Loucy (cell line): ENCODE measurements at regions not wholly inside any gene's neighbourhood (a gene's known extent, or its start where the extent isn't known, plus 50 kb on each side); places are given as distances from the start of the nearest gene placed in this dataset.
A peak's percentile ranks its signal among the peaks of the same experiment; 100 is the strongest.

Experiments
- H2AFZ ChIP-seq: fragments of 200-600 bp; sonication (generic); 2 replicates; pipeline ENCODE4 v1.6.0; 2016; ENCODE audit warnings: antibody characterized with exemption, mild to moderate bottlenecking, low read length, moderate library complexity
- H3F3A ChIP-seq: fragments of 200-600 bp; 2 replicates; pipeline ENCODE4 v1.6.0; 2016; ENCODE audit warnings: antibody characterized with exemption, low read depth, mild to moderate bottlenecking
- H3K27me3 ChIP-seq: fragments of 200-600 bp; sonication (generic); 2 replicates; pipeline ENCODE4 v1.6.1; 2014; ENCODE audit warnings: low read length, mild to moderate bottlenecking; ENCODE audit not compliant: insufficient read depth, poor library complexity, severe bottlenecking
- H3K36me3 ChIP-seq: fragments of 200-600 bp; sonication (generic); 2 replicates; pipeline ENCODE4 v1.6.1; 2016; ENCODE audit warnings: low read length; ENCODE audit not compliant: insufficient read depth
- H3K4me1 ChIP-seq: fragments of 200-600 bp; sonication (generic); 2 replicates; pipeline ENCODE4 v1.5.1; 2014; ENCODE audit warnings: low read length, mild to moderate bottlenecking; ENCODE audit not compliant: insufficient read depth, poor library complexity, severe bottlenecking
- H3K4me2 ChIP-seq: fragments of 200-600 bp; sonication (generic); 2 replicates; pipeline ENCODE4 v1.6.0; 2014; ENCODE audit warnings: antibody characterized with exemption, low read length, low read depth, mild to moderate bottlenecking; ENCODE audit not compliant: poor library complexity, severe bottlenecking
- H3K4me3 ChIP-seq: fragments of 200-600 bp; sonication (generic); 2 replicates; pipeline ENCODE4 v1.5.1; 2014; ENCODE audit warnings: low read length, mild to moderate bottlenecking, mixed read lengths; ENCODE audit not compliant: poor library complexity, severe bottlenecking
- H3K79me2 ChIP-seq: fragments of 200-600 bp; sonication (generic); 2 replicates; pipeline ENCODE4 v1.6.1; 2014; ENCODE audit warnings: low read length; ENCODE audit not compliant: insufficient read depth
- H3K9ac ChIP-seq: fragments of 200-600 bp; sonication (generic); 2 replicates; pipeline ENCODE4 v1.6.0; 2014; ENCODE audit warnings: mild to moderate bottlenecking, low read depth, low read length, moderate library complexity; ENCODE audit not compliant: poor library complexity, severe bottlenecking
- H3K9me2 ChIP-seq: fragments of 200-600 bp; sonication (generic); replicated peaks from 2 replicates; pipeline ENCODE4 v1.6.1; 2016; ENCODE audit warnings: low read depth, low read length, mixed read lengths
- H3K9me3 ChIP-seq: fragments of 200-600 bp; sonication (generic); 2 replicates; pipeline ENCODE4 v1.6.1; 2014; ENCODE audit warnings: mild to moderate bottlenecking, antibody characterized with exemption, low read length, low read depth; ENCODE audit not compliant: insufficient read depth
- H4K20me1 ChIP-seq: fragments of 200-600 bp; sonication (generic); 2 replicates; pipeline ENCODE4 v1.6.0; 2014; ENCODE audit warnings: antibody characterized with exemption, low read length, mild to moderate bottlenecking; ENCODE audit not compliant: insufficient read depth, poor library complexity, severe bottlenecking
- CTCF ChIP-seq: fragments of 200-600 bp; sonication (generic); conservative IDR thresholded peaks from 2 replicates; pipeline ENCODE4 v1.5.1; 2014; ENCODE audit warnings: mild to moderate bottlenecking, antibody characterized with exemption, low read length
- EZH2phosphoT487 ChIP-seq: fragments of 200-600 bp; IDR thresholded peaks from 2 replicates; pipeline ENCODE4 v1.6.1; 2018; ENCODE audit warnings: antibody characterized with exemption, mild to moderate bottlenecking, moderate library complexity, borderline replicate concordance

- no peaks in the 10 kb centered on the region for H3K79me2 ChIP-seq
- H3K4me3 ChIP-seq = no peak overlapping the region
- no peaks in the 10 kb centered on the region; the same call in 1 of the 2 replicates for H3F3A ChIP-seq
- no peaks in the 10 kb centered on the region for H3K9me3 ChIP-seq
- H3K9ac ChIP-seq = no peak overlapping the region
- no peaks in the 10 kb centered on the region for H3K36me3 ChIP-seq
- peak overlapping the region; percentile 8 for H3K4me2 ChIP-seq
- peaks cover 27% of the 10 kb centered on the region for H3K4me1 ChIP-seq
- no peaks in the 10 kb centered on the region for H3K9me2 ChIP-seq
- no peaks in the 10 kb centered on the region for H3K27me3 ChIP-seq
- no peaks in the 10 kb centered on the region for H4K20me1 ChIP-seq
- TF ChIP-seq EZH2phosphoT487 (no peak), CTCF (no peak)
- H2AFZ ChIP-seq = 0 out of 2 replicates have a peak overlapping the region, but pooled peaks have one; percentile 19
These were observed 213.1 kb upstream of the FLRT2 start for GRCh38 chr14:85316701-85317410.

- Histone ChIP-seq H3K9me2 (no peaks in the 10 kb centered on the region), H3K4me1 (peaks cover 27% of the 10 kb centered on the region), H4K20me1 (no peaks in the 10 kb centered on the region), H3K79me2 (no peaks in the 10 kb centered on the region), H3F3A (no peaks in the 10 kb centered on the region; the same call in 1 of the 2 replicates), H3K9me3 (no peaks in the 10 kb centered on the region), H3K4me2 (no peak overlapping the region), H3K9ac (no peak overlapping the region), H2AFZ (no peak overlapping the region), H3K36me3 (no peaks in the 10 kb centered on the region), H3K27me3 (no peaks in the 10 kb centered on the region), H3K4me3 (no peak overlapping the region)
- TF ChIP-seq CTCF = no peak
- TF ChIP-seq EZH2phosphoT487 = no peak
These were observed 212.4 kb upstream of the FLRT2 start for GRCh38 chr14:85317491-85318021.

- H3K36me3 ChIP-seq = no peaks in the 10 kb centered on the region
- H3K9me2 ChIP-seq = no peaks in the 10 kb centered on the region
- TF ChIP-seq CTCF (no peak), EZH2phosphoT487 (no peak)
- peaks cover 27% of the 10 kb centered on the region for H3K4me1 ChIP-seq
- no peaks in the 10 kb centered on the region for H4K20me1 ChIP-seq
- H3K9me3 ChIP-seq = no peaks in the 10 kb centered on the region
- H3K79me2 ChIP-seq = no peaks in the 10 kb centered on the region
- no peaks in the 10 kb centered on the region for H3K27me3 ChIP-seq
- no peak overlapping the region for H3K9ac ChIP-seq
- H3K4me3 ChIP-seq = no peak overlapping the region
- no peak overlapping the region for H2AFZ ChIP-seq
- H3K4me2 ChIP-seq = no peak overlapping the region
- H3F3A ChIP-seq = no peaks in the 10 kb centered on the region; the same call in 1 of the 2 replicates
These were observed 210.8 kb upstream of the FLRT2 start for GRCh38 chr14:85319101-85319500.
